ENCODE measurements at regions not wholly inside any gene's neighbourhood (a gene's known extent, or its start where the extent isn't known, plus 50 kb on each side); places are given as distances from the start of the nearest gene placed in this dataset.

- H3K4me1 Mint-ChIP-seq (ENCODE audit: low read depth) = no peaks in the 10 kb centered on the region
- DNase-seq (no peak), ATAC-seq (no peak)
- H3K36me3 Mint-ChIP-seq (ENCODE audit: low read depth) = no peaks in the 10 kb centered on the region
- peaks cover 2% of the 10 kb centered on the region for H3K27me3 Mint-ChIP-seq (ENCODE audit: low read depth)
- H3K27ac Mint-ChIP-seq = no peak overlapping the region
- H3K9me3 Mint-ChIP-seq (ENCODE audit: insufficient read depth) = no peaks in the 10 kb centered on the region
- ChIA-PET CTCF (no interaction called here), POLR2A (no interaction called here)
- no peak overlapping the region for H3K4me3 Mint-ChIP-seq
These were observed 261.3 kb downstream of the MN1 start for GRCh38 chr22:27540247-27540646.

- H3K9me3 Mint-ChIP-seq (ENCODE audit: insufficient read depth) = no peaks in the 10 kb centered on the region
- peaks cover 2% of the 10 kb centered on the region for H3K27me3 Mint-ChIP-seq (ENCODE audit: low read depth)
- H3K27ac Mint-ChIP-seq = no peak overlapping the region
- H3K36me3 Mint-ChIP-seq (ENCODE audit: low read depth) = no peaks in the 10 kb centered on the region
- DNase-seq (no peak), ATAC-seq (no peak)
- POLR2A ChIA-PET = no interaction called here
- H3K4me1 Mint-ChIP-seq (ENCODE audit: low read depth) = no peaks in the 10 kb centered on the region
- no peak overlapping the region for H3K4me3 Mint-ChIP-seq
- CTCF ChIA-PET = no interaction called here
These were observed 260.7 kb downstream of the MN1 start for GRCh38 chr22:27540656-27541396.

- Mint-ChIP-seq H3K4me3 (no peak overlapping the region), H3K4me1 (ENCODE audit: low read depth) (no peaks in the 10 kb centered on the region), H3K27me3 (ENCODE audit: low read depth) (peaks cover 2% of the 10 kb centered on the region), H3K36me3 (ENCODE audit: low read depth) (no peaks in the 10 kb centered on the region), H3K9me3 (ENCODE audit: insufficient read depth) (no peaks in the 10 kb centered on the region), H3K27ac (no peak overlapping the region)
- DNase-seq (no peak), ATAC-seq (no peak)
- CTCF ChIA-PET = no interaction called here
- POLR2A ChIA-PET = no interaction called here
These were observed 259.7 kb downstream of the MN1 start for GRCh38 chr22:27541836-27542235.

- Mint-ChIP-seq H3K27ac (no peak overlapping the region), H3K4me3 (no peak overlapping the region), H3K36me3 (ENCODE audit: low read depth) (no peaks in the 10 kb centered on the region), H3K27me3 (ENCODE audit: low read depth) (no peaks in the 10 kb centered on the region), H3K4me1 (ENCODE audit: low read depth) (no peaks in the 10 kb centered on the region), H3K9me3 (ENCODE audit: insufficient read depth) (no peaks in the 10 kb centered on the region)
- DNase-seq (no peak), ATAC-seq (no peak)
- ChIA-PET CTCF (no interaction called here), POLR2A (no interaction called here)
These were observed 259.0 kb downstream of the MN1 start for GRCh38 chr22:27542602-27543001.

GRCh38 chr22:27543460-27543859, 258.1 kb downstream of the MN1 start:
- no peaks in the 10 kb centered on the region for H3K4me1 Mint-ChIP-seq (ENCODE audit: low read depth)
- H3K36me3 Mint-ChIP-seq (ENCODE audit: low read depth) = no peaks in the 10 kb centered on the region
- no peaks in the 10 kb centered on the region for H3K9me3 Mint-ChIP-seq (ENCODE audit: insufficient read depth)
- ChIA-PET CTCF (no interaction called here), POLR2A (no interaction called here)
- DNase-seq (no peak), ATAC-seq (no peak)
- no peak overlapping the region for H3K27ac Mint-ChIP-seq
- no peaks in the 10 kb centered on the region for H3K27me3 Mint-ChIP-seq (ENCODE audit: low read depth)
- no peak overlapping the region for H3K4me3 Mint-ChIP-seq

- CTCF ChIA-PET = no interaction called here
- no peak for ATAC-seq
- no peak for DNase-seq
- POLR2A ChIA-PET = no interaction called here
- Mint-ChIP-seq H3K36me3 (ENCODE audit: low read depth) (no peaks in the 10 kb centered on the region), H3K27ac (no peak overlapping the region), H3K4me3 (no peak overlapping the region), H3K4me1 (ENCODE audit: low read depth) (no peaks in the 10 kb centered on the region), H3K9me3 (ENCODE audit: insufficient read depth) (no peaks in the 10 kb centered on the region), H3K27me3 (ENCODE audit: low read depth) (no peaks in the 10 kb centered on the region)
These were observed 256.5 kb downstream of the MN1 start for GRCh38 chr22:27545085-27545484.

- ATAC-seq = no peak
- Mint-ChIP-seq H3K27ac (no peak overlapping the region), H3K9me3 (ENCODE audit: insufficient read depth) (no peaks in the 10 kb centered on the region), H3K4me1 (ENCODE audit: low read depth) (no peaks in the 10 kb centered on the region), H3K27me3 (ENCODE audit: low read depth) (no peaks in the 10 kb centered on the region), H3K4me3 (no peak overlapping the region), H3K36me3 (ENCODE audit: low read depth) (no peaks in the 10 kb centered on the region)
- CTCF ChIA-PET = no interaction called here
- POLR2A ChIA-PET = no interaction called here
- DNase-seq = no peak
These were observed 255.2 kb downstream of the MN1 start for GRCh38 chr22:27546157-27546935.

GRCh38 chr22:27551402-27551801, 250.2 kb downstream of the MN1 start:
- POLR2A ChIA-PET = no interaction called here
- ATAC-seq (no peak), DNase-seq (no peak)
- H3K9me3 Mint-ChIP-seq (ENCODE audit: insufficient read depth) = no peaks in the 10 kb centered on the region
- H3K4me1 Mint-ChIP-seq (ENCODE audit: low read depth) = no peaks in the 10 kb centered on the region
- CTCF ChIA-PET = no interaction called here
- H3K36me3 Mint-ChIP-seq (ENCODE audit: low read depth) = no peaks in the 10 kb centered on the region
- no peak overlapping the region for H3K27ac Mint-ChIP-seq
- no peaks in the 10 kb centered on the region for H3K27me3 Mint-ChIP-seq (ENCODE audit: low read depth)
- no peak overlapping the region for H3K4me3 Mint-ChIP-seq

- no peak for ATAC-seq
- Mint-ChIP-seq H3K36me3 (ENCODE audit: low read depth) (no peaks in the 10 kb centered on the region), H3K4me3 (no peak overlapping the region), H3K27me3 (ENCODE audit: low read depth) (no peaks in the 10 kb centered on the region), H3K9me3 (ENCODE audit: insufficient read depth) (no peaks in the 10 kb centered on the region), H3K27ac (no peak overlapping the region), H3K4me1 (ENCODE audit: low read depth) (no peaks in the 10 kb centered on the region)
- no peak for DNase-seq
- CTCF ChIA-PET = no interaction called here
- POLR2A ChIA-PET = no interaction called here
These were observed 249.4 kb downstream of the MN1 start for GRCh38 chr22:27552176-27552575.

GRCh38 chr22:27552863-27553262, 248.7 kb downstream of the MN1 start:
- POLR2A ChIA-PET = no interaction called here
- no peak overlapping the region for H3K27ac Mint-ChIP-seq
- no peaks in the 10 kb centered on the region for H3K27me3 Mint-ChIP-seq (ENCODE audit: low read depth)
- no peak overlapping the region for H3K4me3 Mint-ChIP-seq
- H3K36me3 Mint-ChIP-seq (ENCODE audit: low read depth) = no peaks in the 10 kb centered on the region
- no peaks in the 10 kb centered on the region for H3K9me3 Mint-ChIP-seq (ENCODE audit: insufficient read depth)
- H3K4me1 Mint-ChIP-seq (ENCODE audit: low read depth) = no peaks in the 10 kb centered on the region
- CTCF ChIA-PET = no interaction called here
- ATAC-seq (no peak), DNase-seq (no peak)

GRCh38 chr22:27554106-27554811, 247.3 kb downstream of the MN1 start:
- Mint-ChIP-seq H3K27ac (no peak overlapping the region), H3K4me1 (ENCODE audit: low read depth) (no peaks in the 10 kb centered on the region), H3K36me3 (ENCODE audit: low read depth) (no peaks in the 10 kb centered on the region), H3K9me3 (ENCODE audit: insufficient read depth) (no peaks in the 10 kb centered on the region), H3K4me3 (no peak overlapping the region), H3K27me3 (ENCODE audit: low read depth) (no peaks in the 10 kb centered on the region)
- POLR2A ChIA-PET = no interaction called here
- ATAC-seq (no peak), DNase-seq (no peak)
- CTCF ChIA-PET = no interaction called here

GRCh38 chr22:27554841-27555456, 246.6 kb downstream of the MN1 start:
- H3K9me3 Mint-ChIP-seq (ENCODE audit: insufficient read depth) = no peaks in the 10 kb centered on the region
- no peak overlapping the region for H3K27ac Mint-ChIP-seq
- no peak overlapping the region for H3K4me3 Mint-ChIP-seq
- ChIA-PET CTCF (no interaction called here), POLR2A (no interaction called here)
- ATAC-seq (no peak), DNase-seq (no peak)
- H3K36me3 Mint-ChIP-seq (ENCODE audit: low read depth) = no peaks in the 10 kb centered on the region
- H3K4me1 Mint-ChIP-seq (ENCODE audit: low read depth) = no peaks in the 10 kb centered on the region
- no peaks in the 10 kb centered on the region for H3K27me3 Mint-ChIP-seq (ENCODE audit: low read depth)
